Keratinocyte (primary cell): ENCODE measurements at regions not wholly inside any gene's neighbourhood (a gene's known extent, or its start where the extent isn't known, plus 50 kb on each side); places are given as distances from the start of the nearest gene placed in this dataset.
"Not testable (repeated sequence)": the region's sequence is repeated elsewhere in the genome, so short reads cannot be mapped to it uniquely, and the experiment has no call there.

Experiments
- DNase-seq: peaks from one replicate; pipeline ENCODE4 v3.0.0-alpha.2; 2011; ENCODE audit warnings: low read depth, missing footprints, low spot score
- FAIRE-seq: peaks from 2 replicates; lab custom pipeline; 2011; peaks lifted over from hg19 to GRCh38; lab: Jason Lieb, UNC
- H2AFZ ChIP-seq: 2 replicates; pipeline ENCODE4 v1.6.0; 2012; ENCODE audit warnings: low read length, control low read depth, inconsistent platforms; ENCODE audit not compliant: control insufficient read depth
- H3K27ac ChIP-seq: 2 replicates; pipeline ENCODE4 v1.5.1; 2011; ENCODE audit warnings: low read length; ENCODE audit not compliant: control insufficient read depth, insufficient read depth
- H3K27me3 ChIP-seq: 3 replicates; pipeline ENCODE4 v1.6.0; 2011; ENCODE audit warnings: low read length; ENCODE audit not compliant: control insufficient read depth, insufficient read depth; ENCODE audit errors: extremely low read depth
- H3K36me3 ChIP-seq, 2 experiments: 2 replicates in 1 of 2; 3 replicates in 1 of 2; pipeline ENCODE4 v1.5.1; 2011; ENCODE audit warnings: low read length in 2 of 2, mild to moderate bottlenecking in 1 of 2; ENCODE audit not compliant: control insufficient read depth in 2 of 2, insufficient read depth in 2 of 2; ENCODE audit errors: extremely low read depth in 1 of 2
- H3K4me1 ChIP-seq: 3 replicates; pipeline ENCODE4 v1.5.1; 2011; ENCODE audit warnings: low read length; ENCODE audit not compliant: control insufficient read depth, insufficient read depth; ENCODE audit errors: extremely low read depth
- H3K4me2 ChIP-seq: 3 replicates; pipeline ENCODE4 v1.6.0; 2011; ENCODE audit warnings: low read depth, low read length; ENCODE audit not compliant: control insufficient read depth, insufficient read depth; ENCODE audit errors: extremely low read depth
- H3K4me3 ChIP-seq, 3 experiments: fragments of 200-600 bp in 1 of 3; sonication (generic) in 1 of 3; 2 replicates in 2 of 3; 3 replicates in 1 of 3; pipeline ENCODE4 v1.5.1; 2011 to 2016; ENCODE audit warnings: low read length in 3 of 3, mild to moderate bottlenecking in 3 of 3, control low read depth in 2 of 3, inconsistent platforms in 1 of 3, low read depth in 1 of 3, mixed read lengths in 1 of 3, mixed run types in 1 of 3, moderate library complexity in 1 of 3; ENCODE audit not compliant: control insufficient read depth in 2 of 3, insufficient read depth in 2 of 3; ENCODE audit errors: extremely low read depth in 1 of 3
- H3K79me2 ChIP-seq: 2 replicates; pipeline ENCODE4 v1.6.0; 2012; ENCODE audit warnings: low read length; ENCODE audit not compliant: control insufficient read depth, insufficient read depth
- H3K9ac ChIP-seq: 3 replicates; pipeline ENCODE4 v1.6.0; 2011; ENCODE audit warnings: low read length; ENCODE audit not compliant: control insufficient read depth, insufficient read depth; ENCODE audit errors: extremely low read depth
- H3K9me1 ChIP-seq: 3 replicates; pipeline ENCODE4 v1.6.0; 2011; ENCODE audit warnings: low read length; ENCODE audit not compliant: control insufficient read depth, insufficient read depth; ENCODE audit errors: extremely low read depth
- H3K9me3 ChIP-seq: 2 replicates; pipeline ENCODE4 v1.5.1; 2012; ENCODE audit warnings: low read depth, low read length; ENCODE audit not compliant: control insufficient read depth
- H4K20me1 ChIP-seq: 3 replicates; pipeline ENCODE4 v1.6.0; 2011; ENCODE audit warnings: low read length; ENCODE audit not compliant: control insufficient read depth, insufficient read depth; ENCODE audit errors: extremely low read depth
- CTCF ChIP-seq, 3 experiments: IDR thresholded peaks in 1 of 3; conservative IDR thresholded peaks in 1 of 3; optimal IDR thresholded peaks in 1 of 3; 2 replicates in 2 of 3; 3 replicates in 1 of 3; pipeline versions ENCODE3 to v1.5.1; 2011; ENCODE audit warnings: low read length in 3 of 3, mild to moderate bottlenecking in 3 of 3, moderate library complexity in 2 of 3, control low read depth in 1 of 3, inconsistent platforms in 1 of 3; ENCODE audit not compliant: insufficient read depth in 2 of 3; ENCODE audit errors: extremely low read depth in 1 of 3
- EZH2 ChIP-seq: IDR thresholded peaks from one replicate; pipeline ENCODE4 v1.6.1; 2012; ENCODE audit warnings: inconsistent platforms, mild to moderate bottlenecking, low read length, moderate library complexity
- dilution Hi-C: fragments of 300-500 bp; cut with MboI; formaldehyde crosslinking; loops from one replicate; pipeline ENCODE4 v1.7.0; 2020; ENCODE audit warnings: low sequenced_read_pairs; ENCODE audit not compliant: extremely low pct_ligation_motif_present

DNA sequence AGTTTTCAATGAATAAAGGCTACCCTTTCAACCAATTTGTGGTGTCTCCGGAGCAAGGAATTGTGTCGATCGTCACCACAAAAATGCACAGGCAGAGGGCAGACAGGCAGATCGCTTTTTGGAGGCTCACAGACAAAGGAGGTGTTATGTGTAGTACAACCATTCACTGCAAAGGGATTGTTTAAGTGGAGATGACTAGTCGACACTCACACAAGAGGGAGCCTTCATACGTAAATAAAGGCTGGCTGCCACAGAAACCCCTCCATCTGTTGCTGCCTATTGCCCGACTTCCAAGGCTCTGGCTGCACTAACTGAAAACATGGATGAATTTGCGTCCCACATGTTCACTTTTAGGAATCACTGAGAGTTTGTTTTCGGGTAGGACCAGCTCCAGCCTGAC, 281.1 kb downstream of the NKX6-1 start:
- H3K4me2 ChIP-seq = no peak overlapping the region
- no peaks in the 10 kb centered on the region for H3K27me3 ChIP-seq
- no peaks in the 10 kb centered on the region for H3K79me2 ChIP-seq
- H3K9me3 ChIP-seq = no peaks in the 10 kb centered on the region
- no peak overlapping the region for H3K9ac ChIP-seq
- no peak overlapping the region for H2AFZ ChIP-seq
- no peaks in the 10 kb centered on the region for H3K9me1 ChIP-seq
- no peaks in the 10 kb centered on the region for H3K36me3 ChIP-seq
- no peak overlapping the region for H3K27ac ChIP-seq
- FAIRE-seq (no peak), DNase-seq (no peak)
- TF ChIP-seq CTCF (optimal IDR thresholded peaks at IDR 0.05 in 1 of 3, IDR thresholded peaks at IDR 0.05 in 1 of 3, conservative IDR thresholded peaks at IDR 0.05 in 1 of 3; ENCODE audit: extremely low read depth in 1 of 3, insufficient read depth in 2 of 3, low read length in 3 of 3) = no peak
- TF ChIP-seq EZH2 = no peak
- H3K4me3 ChIP-seq = no peak overlapping the region
- no peaks in the 10 kb centered on the region for H4K20me1 ChIP-seq
- H3K4me1 ChIP-seq = no peaks in the 10 kb centered on the region
- dilution Hi-C loops = no loop called here

DNA sequence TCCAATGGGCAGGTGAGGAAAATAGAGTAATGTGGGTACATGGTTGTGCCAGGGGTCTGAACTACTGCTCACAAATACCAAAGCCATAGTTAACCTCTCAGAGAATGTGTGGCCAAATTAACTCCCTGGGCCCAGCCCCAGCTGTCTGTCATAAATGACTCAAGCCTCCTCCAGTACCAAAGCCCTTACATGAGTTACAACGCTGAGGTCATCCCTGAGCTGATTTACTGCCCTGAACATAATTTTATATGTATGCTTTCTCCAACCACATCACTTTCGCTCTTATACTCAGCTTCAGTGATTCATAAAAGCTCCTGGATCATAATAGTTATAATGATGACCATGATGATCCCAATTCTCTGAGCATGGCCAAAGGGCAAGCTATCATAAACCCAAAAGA, 283.9 kb downstream of the NKX6-1 start:
- dilution Hi-C loops = no loop called here
- Histone ChIP-seq H4K20me1 (no peaks in the 10 kb centered on the region), H2AFZ (no peak overlapping the region), H3K9me1 (no peaks in the 10 kb centered on the region), H3K9me3 (no peaks in the 10 kb centered on the region), H3K4me3 (no peak overlapping the region), H3K27me3 (no peaks in the 10 kb centered on the region), H3K27ac (no peak overlapping the region), H3K79me2 (no peaks in the 10 kb centered on the region), H3K4me1 (no peaks in the 10 kb centered on the region), H3K36me3 (no peaks in the 10 kb centered on the region), H3K9ac (no peak overlapping the region), H3K4me2 (no peak overlapping the region)
- no peak for DNase-seq
- no peak for TF ChIP-seq EZH2
- no peak for TF ChIP-seq CTCF (optimal IDR thresholded peaks at IDR 0.05 in 1 of 3, IDR thresholded peaks at IDR 0.05 in 1 of 3, conservative IDR thresholded peaks at IDR 0.05 in 1 of 3; ENCODE audit: extremely low read depth in 1 of 3, insufficient read depth in 2 of 3, low read length in 3 of 3)
- no peak for FAIRE-seq

GRCh38 chr4:84206226-84206625, 292.9 kb downstream of the NKX6-1 start:
- DNase-seq, H3K9me3 ChIP-seq, H3K27me3 ChIP-seq, H3K4me3 ChIP-seq, H3K79me2 ChIP-seq, H4K20me1 ChIP-seq, H3K27ac ChIP-seq, H3K4me2 ChIP-seq, dilution Hi-C loops, H2AFZ ChIP-seq, H3K9ac ChIP-seq, FAIRE-seq, H3K36me3 ChIP-seq, H3K9me1 ChIP-seq, H3K4me1 ChIP-seq: not testable (repeated sequence)
